ENCODE measurements at regions not wholly inside any gene's neighbourhood (a gene's known extent, or its start where the extent isn't known, plus 50 kb on each side); places are given as distances from the start of the nearest gene placed in this dataset.

- TF ChIP-seq ZBTB40 (IDR thresholded peaks at IDR 0.05), result no peak
- TF ChIP-seq ZBTB40 (CRISPR knock-in tag; IDR thresholded peaks at IDR 0.05), result no peak
- no peak for TF ChIP-seq ZNF691 (CRISPR knock-in tag; IDR thresholded peaks at IDR 0.05; ENCODE audit: borderline replicate concordance, low read depth)
These were observed 272.6 kb upstream of the NT5C1B start (continued) for GRCh38 chr2:18861951-18862350.

- Histone ChIP-seq H3K4me2 (ENCODE audit: low read depth, low read length) (no peak overlapping the region), H2AFZ (ENCODE audit: low read length) (no peak overlapping the region), H3K27ac (ENCODE audit: extremely low read length, insufficient read depth, low read length) (no peak overlapping the region), H3K4me1 (ENCODE audit: insufficient read depth, low read length) (no peaks in the 10 kb centered on the region), H3K9ac (ENCODE audit: insufficient read depth, low read depth, low read length) (no peak overlapping the region), H4K20me1 (ENCODE audit: insufficient read depth, low read length) (no peaks in the 10 kb centered on the region), H3K4me3 (replicated peaks in 1 of 3; ENCODE audit: insufficient read depth in 1 of 3, low read depth in 2 of 3, low read length in 3 of 3) (no peak overlapping the region), H3K79me2 (ENCODE audit: insufficient read depth, low read length) (no peaks in the 10 kb centered on the region), H3K9me3 (ENCODE audit: low read length) (no peaks in the 10 kb centered on the region), H3K27me3 (ENCODE audit: control insufficient read depth in 1 of 2, insufficient read depth in 2 of 2, low read length in 2 of 2) (no peaks in the 10 kb centered on the region), H3K36me3 (replicated peaks in 1 of 2; ENCODE audit: control insufficient read depth in 1 of 2, insufficient read depth in 2 of 2, low read length in 2 of 2) (no peaks in the 10 kb centered on the region)
- no peak for FAIRE-seq
- BruUV-seq (replicated peaks), result no TSS peak
- CTCF ChIA-PET (ENCODE audit: low intra/inter-chr PET ratio, low total read pairs), result no interaction called here
- POLR2A ChIA-PET, result no interaction called here
- ATAC-seq, result no peak
- intact Hi-C loops (cut with micrococcal nuclease; ENCODE audit: unreplicated experiment) (no loop called here), in situ Hi-C loops (cut with HindIII; ENCODE audit: extremely low pct_ligation_motif_present, low pct_unique_long_range_greater_than_20kb) (no loop called here)
- DNase-seq (ENCODE audit: low spot score), result no peak
- TF ChIP-seq ZNF430 (CRISPR knock-in tag; IDR thresholded peaks at IDR 0.05) (no peak), ONECUT2 (CRISPR knock-in tag; IDR thresholded peaks at IDR 0.05) (no peak), ZBTB1 (CRISPR knock-in tag; IDR thresholded peaks at IDR 0.05; ENCODE audit: borderline replicate concordance) (no peak), PLSCR1 (CRISPR knock-in tag; IDR thresholded peaks at IDR 0.05; ENCODE audit: borderline replicate concordance) (no peak), CENPBD1 (CRISPR knock-in tag; IDR thresholded peaks at IDR 0.05; ENCODE audit: borderline replicate concordance, low read depth) (no peak), ZFP62 (CRISPR knock-in tag; IDR thresholded peaks at IDR 0.05) (no peak), ZNF543 (CRISPR knock-in tag; IDR thresholded peaks at IDR 0.05) (no peak), ZFP36L2 (CRISPR knock-in tag; IDR thresholded peaks at IDR 0.05) (no peak), ZNF772 (CRISPR knock-in tag; IDR thresholded peaks at IDR 0.05) (no peak), ZNF10 (CRISPR knock-in tag; IDR thresholded peaks at IDR 0.05; ENCODE audit: borderline replicate concordance, low read depth) (no peak), RELA (CRISPR knock-in tag; IDR thresholded peaks at IDR 0.05) (no peak)
These were observed 270.8 kb upstream of the NT5C1B start for GRCh38 chr2:18860179-18860578.
